ENCODE measurements at regions not wholly inside any gene's neighbourhood (a gene's known extent, or its start where the extent isn't known, plus 50 kb on each side); places are given as distances from the start of the nearest gene placed in this dataset.

GRCh38 chr5:110996742-110997141 is 74.8 kb upstream of the TSLP start:
- intact Hi-C loops (cut with micrococcal nuclease) = no loop called here

GRCh38 chr5:111002036-111002435 is 69.5 kb upstream of the TSLP start:
- intact Hi-C loops (cut with micrococcal nuclease) = no loop called here

- intact Hi-C loops (cut with micrococcal nuclease) = no loop called here
Measured at GRCh38 chr5:111003623-111004022, 67.9 kb upstream of the TSLP start.

- intact Hi-C loops (cut with micrococcal nuclease) = no loop called here
Measured at GRCh38 chr5:111004291-111004690, 67.2 kb upstream of the TSLP start.

GRCh38 chr5:111010783-111011182 is 60.7 kb upstream of the TSLP start:
- intact Hi-C loops (cut with micrococcal nuclease) = no loop called here

- intact Hi-C loops (cut with micrococcal nuclease) = no loop called here
Measured at GRCh38 chr5:111013011-111013410, 58.5 kb upstream of the TSLP start.

- intact Hi-C loops (cut with micrococcal nuclease) = no loop called here
Measured at GRCh38 chr5:111016801-111017200, 54.7 kb upstream of the TSLP start.

- intact Hi-C loops (cut with micrococcal nuclease) = no loop called here
Measured at GRCh38 chr5:111017731-111018130, 53.8 kb upstream of the TSLP start.
